ENCODE measurements at regions not wholly inside any gene's neighbourhood (a gene's known extent, or its start where the extent isn't known, plus 50 kb on each side); places are given as distances from the start of the nearest gene placed in this dataset.

DNA sequence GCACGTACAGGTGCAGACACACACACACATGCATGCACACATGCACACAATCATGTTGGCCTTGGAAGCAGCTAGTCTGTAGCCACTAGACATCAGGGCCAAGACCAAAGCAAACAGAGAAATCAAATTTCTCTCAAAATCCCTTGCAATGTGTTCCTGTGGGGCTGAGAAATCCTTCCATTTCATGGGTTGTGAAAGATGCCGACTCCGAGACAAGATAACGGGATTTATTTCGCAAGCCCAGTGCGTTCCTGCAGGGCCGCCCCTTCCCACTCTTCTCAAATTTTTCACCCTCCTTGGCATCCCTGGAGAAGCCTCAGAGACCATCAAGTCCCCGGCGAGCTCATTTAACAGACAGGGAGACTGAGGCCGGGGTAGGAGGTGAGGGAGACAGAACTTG lies 366.7 kb downstream of the MN1 start:
- no peaks in the 10 kb centered on the region for H3K27me3 Mint-ChIP-seq
- no peak overlapping the region for H3K27ac Mint-ChIP-seq
- peaks cover 6% of the 10 kb centered on the region for H3K36me3 Mint-ChIP-seq (ENCODE audit: insufficient read depth)
- peaks cover 26% of the 10 kb centered on the region for H3K4me1 Mint-ChIP-seq (ENCODE audit: low read depth)
- DNase-seq (ENCODE audit: low spot score, unreplicated experiment), result no peak
- no peak overlapping the region for H3K4me3 Mint-ChIP-seq (ENCODE audit: low read depth)
- H3K9me3 Mint-ChIP-seq (ENCODE audit: low read depth), result peaks cover 6% of the 10 kb centered on the region
- TF ChIP-seq, protein P1, sequence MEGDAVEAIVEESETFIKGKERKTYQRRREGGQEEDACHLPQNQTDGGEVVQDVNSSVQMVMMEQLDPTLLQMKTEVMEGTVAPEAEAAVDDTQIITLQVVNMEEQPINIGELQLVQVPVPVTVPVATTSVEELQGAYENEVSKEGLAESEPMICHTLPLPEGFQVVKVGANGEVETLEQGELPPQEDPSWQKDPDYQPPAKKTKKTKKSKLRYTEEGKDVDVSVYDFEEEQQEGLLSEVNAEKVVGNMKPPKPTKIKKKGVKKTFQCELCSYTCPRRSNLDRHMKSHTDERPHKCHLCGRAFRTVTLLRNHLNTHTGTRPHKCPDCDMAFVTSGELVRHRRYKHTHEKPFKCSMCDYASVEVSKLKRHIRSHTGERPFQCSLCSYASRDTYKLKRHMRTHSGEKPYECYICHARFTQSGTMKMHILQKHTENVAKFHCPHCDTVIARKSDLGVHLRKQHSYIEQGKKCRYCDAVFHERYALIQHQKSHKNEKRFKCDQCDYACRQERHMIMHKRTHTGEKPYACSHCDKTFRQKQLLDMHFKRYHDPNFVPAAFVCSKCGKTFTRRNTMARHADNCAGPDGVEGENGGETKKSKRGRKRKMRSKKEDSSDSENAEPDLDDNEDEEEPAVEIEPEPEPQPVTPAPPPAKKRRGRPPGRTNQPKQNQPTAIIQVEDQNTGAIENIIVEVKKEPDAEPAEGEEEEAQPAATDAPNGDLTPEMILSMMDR (IDR thresholded peaks at IDR 0.05; ENCODE audit: unreplicated experiment), result no peak

- Mint-ChIP-seq H3K27ac (no peak overlapping the region), H3K4me3 (ENCODE audit: low read depth) (no peak overlapping the region), H3K36me3 (ENCODE audit: insufficient read depth) (peaks cover 6% of the 10 kb centered on the region), H3K9me3 (ENCODE audit: low read depth) (peaks cover 6% of the 10 kb centered on the region), H3K4me1 (ENCODE audit: low read depth) (peaks cover 26% of the 10 kb centered on the region), H3K27me3 (peaks cover 3% of the 10 kb centered on the region)
- no peak for DNase-seq (ENCODE audit: low spot score, unreplicated experiment)
- TF ChIP-seq, protein P1 (IDR thresholded peaks at IDR 0.05; ENCODE audit: unreplicated experiment), result no peak
These were observed 365.5 kb downstream of the MN1 start for GRCh38 chr22:27435844-27436576.

DNA sequence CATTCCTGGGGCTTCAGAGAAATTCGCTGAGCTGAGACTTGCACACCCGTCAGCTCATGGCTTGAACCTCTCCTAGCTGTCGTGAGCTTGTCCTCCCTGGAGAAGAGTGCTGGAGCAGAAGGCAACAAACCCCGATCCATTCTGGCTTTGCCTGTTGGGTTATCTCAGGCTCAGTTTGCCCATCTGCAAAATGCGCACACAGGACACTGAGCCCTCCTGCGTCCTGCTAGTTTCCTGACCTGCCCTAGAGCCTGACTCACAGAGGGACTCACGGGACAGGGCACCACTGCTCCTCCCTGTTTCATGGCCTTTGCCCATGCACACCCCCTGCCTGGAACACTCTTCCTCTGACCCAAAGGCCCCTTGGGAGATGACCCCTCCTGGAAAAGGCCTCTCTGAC lies 365.0 kb downstream of the MN1 start:
- H3K27me3 Mint-ChIP-seq, result peaks cover 5% of the 10 kb centered on the region
- peaks cover 6% of the 10 kb centered on the region for H3K36me3 Mint-ChIP-seq (ENCODE audit: insufficient read depth)
- H3K27ac Mint-ChIP-seq, result peak overlapping the region; percentile 35
- H3K9me3 Mint-ChIP-seq (ENCODE audit: low read depth), result peaks cover 6% of the 10 kb centered on the region
- no peak overlapping the region for H3K4me3 Mint-ChIP-seq (ENCODE audit: low read depth)
- H3K4me1 Mint-ChIP-seq (ENCODE audit: low read depth), result peaks cover 26% of the 10 kb centered on the region
- TF ChIP-seq, protein P1 (IDR thresholded peaks at IDR 0.05; ENCODE audit: unreplicated experiment), result no peak
- DNase-seq (ENCODE audit: low spot score, unreplicated experiment), result no peak

GRCh38 chr22:27437570-27437969 lies 364.0 kb downstream of the MN1 start:
- no peak for DNase-seq (ENCODE audit: low spot score, unreplicated experiment)
- no peak overlapping the region for H3K27ac Mint-ChIP-seq
- peaks cover 25% of the 10 kb centered on the region for H3K4me1 Mint-ChIP-seq (ENCODE audit: low read depth)
- no peak overlapping the region for H3K4me3 Mint-ChIP-seq (ENCODE audit: low read depth)
- H3K27me3 Mint-ChIP-seq, result peaks cover 6% of the 10 kb centered on the region
- H3K36me3 Mint-ChIP-seq (ENCODE audit: insufficient read depth), result peaks cover 3% of the 10 kb centered on the region
- TF ChIP-seq, protein P1 (IDR thresholded peaks at IDR 0.05; ENCODE audit: unreplicated experiment), result no peak
- peaks cover 3% of the 10 kb centered on the region for H3K9me3 Mint-ChIP-seq (ENCODE audit: low read depth)

GRCh38 chr22:27438271-27438980 lies 363.1 kb downstream of the MN1 start:
- H3K36me3 Mint-ChIP-seq (ENCODE audit: insufficient read depth), result no peaks in the 10 kb centered on the region
- peaks cover 17% of the 10 kb centered on the region for H3K4me1 Mint-ChIP-seq (ENCODE audit: low read depth)
- peaks cover 6% of the 10 kb centered on the region for H3K27me3 Mint-ChIP-seq
- H3K9me3 Mint-ChIP-seq (ENCODE audit: low read depth), result no peaks in the 10 kb centered on the region
- H3K4me3 Mint-ChIP-seq (ENCODE audit: low read depth), result no peak overlapping the region
- DNase-seq (ENCODE audit: low spot score, unreplicated experiment), result no peak
- peak overlapping the region; percentile 56 for H3K27ac Mint-ChIP-seq
- TF ChIP-seq, protein P1 (IDR thresholded peaks at IDR 0.05; ENCODE audit: unreplicated experiment), result no peak

Measured in progenitor cell of endocrine pancreas (in vitro differentiated cells).